Activated CD4-positive, alpha-beta T cell treated with anti-CD3 and anti-CD28 coated beads for 36 hours (primary cell): ENCODE measurements at regions not wholly inside any gene's neighbourhood (a gene's known extent, or its start where the extent isn't known, plus 50 kb on each side); places are given as distances from the start of the nearest gene placed in this dataset.

Source experiments
- ATAC-seq: fragments of 200-7000 bp; cut with Tn5 transposase; one replicate; pipeline ENCODE4 v1.10.0; 2021; ENCODE audit warnings: mild to moderate bottlenecking, moderate library complexity
- CTCF ChIA-PET: fragments of 350-600 bp; sonication (Branson Sonifier 250); formaldehyde crosslinking; loops from one replicate; lab custom pipeline; 2021; ENCODE audit warnings: antibody characterized with exemption; lab: Charles Lee
- POLR2A ChIA-PET: fragments of 350-600 bp; sonication (Branson Sonifier 250); formaldehyde crosslinking; loops from one replicate; lab custom pipeline; 2021; ENCODE audit warnings: antibody characterized with exemption, inconsistent platforms; lab: Charles Lee
- DNase-seq: peaks from one replicate; pipeline ENCODE4 v3.0.0-alpha.2; 2020
- H3K27ac Mint-ChIP-seq: one replicate; pipeline ENCODE4 v1.8.0; 2021; ENCODE audit warnings: mixed read lengths
- H3K27me3 Mint-ChIP-seq: one replicate; pipeline ENCODE4 v1.8.0; 2021; ENCODE audit warnings: mixed read lengths
- H3K36me3 Mint-ChIP-seq: one replicate; pipeline ENCODE4 v1.8.0; 2021; ENCODE audit warnings: low read depth, mixed read lengths
- H3K4me1 Mint-ChIP-seq: one replicate; pipeline ENCODE4 v1.8.0; 2021; ENCODE audit warnings: mixed read lengths
- H3K4me3 Mint-ChIP-seq: one replicate; pipeline ENCODE4 v1.8.0; 2021; ENCODE audit warnings: mild to moderate bottlenecking, moderate library complexity, mixed read lengths
- H3K9me3 Mint-ChIP-seq: one replicate; pipeline ENCODE4 v1.8.0; 2021; ENCODE audit warnings: low read depth, mixed read lengths
- intact Hi-C, 2 experiments: fragments of 100-400 bp; cut with DNase I in 1 of 2; cut with micrococcal nuclease in 1 of 2; formaldehyde crosslinking; loops; one replicate each; pipeline versions ENCODE4 v1.14.2 to v1.15.1; 2022 to 2024; cut with DNase I, micrococcal nuclease

GRCh38 chr13:105273665-105274222 is 1261.7 kb downstream of the EFNB2 start:
- Mint-ChIP-seq H3K9me3 (no peaks in the 10 kb centered on the region), H3K27me3 (peaks cover 2% of the 10 kb centered on the region), H3K4me3 (no peak overlapping the region), H3K36me3 (no peaks in the 10 kb centered on the region), H3K27ac (no peak overlapping the region), H3K4me1 (no peaks in the 10 kb centered on the region)
- ATAC-seq, result no peak
- intact Hi-C loops, result no loop called here
- no peak for DNase-seq
- ChIA-PET CTCF (interaction anchor here (1.0 kb wide), 1 partner anchor 503 kb away, joined by 3 read pairs; no protein-coding TSS in a partner anchor), POLR2A (no interaction called here)

GRCh38 chr13:105272660-105273631 is 1262.5 kb downstream of the EFNB2 start:
- no peak overlapping the region for H3K27ac Mint-ChIP-seq
- ChIA-PET POLR2A (interaction anchor here (0.6 kb wide), 1 partner anchor 971 kb away, joined by 11 read pairs; no protein-coding TSS in a partner anchor), CTCF (interaction anchor here (1.0 kb wide), 1 partner anchor 502 kb away, joined by 3 read pairs; no protein-coding TSS in a partner anchor)
- H3K36me3 Mint-ChIP-seq, result no peaks in the 10 kb centered on the region
- ATAC-seq, result no peak
- H3K9me3 Mint-ChIP-seq, result no peaks in the 10 kb centered on the region
- peaks cover 2% of the 10 kb centered on the region for H3K27me3 Mint-ChIP-seq
- intact Hi-C loops, result no loop called here
- H3K4me3 Mint-ChIP-seq, result no peak overlapping the region
- no peaks in the 10 kb centered on the region for H3K4me1 Mint-ChIP-seq
- no peak for DNase-seq

- no peak overlapping the region for H3K4me3 Mint-ChIP-seq
- H3K27me3 Mint-ChIP-seq, result no peaks in the 10 kb centered on the region
- no peaks in the 10 kb centered on the region for H3K4me1 Mint-ChIP-seq
- DNase-seq (no peak), ATAC-seq (no peak)
- H3K9me3 Mint-ChIP-seq, result no peaks in the 10 kb centered on the region
- intact Hi-C loops, result no loop called here
- CTCF ChIA-PET, result no interaction called here
- no peak overlapping the region for H3K27ac Mint-ChIP-seq
- POLR2A ChIA-PET, result no interaction called here
- H3K36me3 Mint-ChIP-seq, result no peaks in the 10 kb centered on the region
These were observed 1268.8 kb downstream of the EFNB2 start for GRCh38 chr13:105266615-105267014.

GRCh38 chr13:105262579-105262978 is 1272.9 kb downstream of the EFNB2 start:
- ATAC-seq (no peak), DNase-seq (no peak)
- no peak overlapping the region for H3K27ac Mint-ChIP-seq
- ChIA-PET CTCF (no interaction called here), POLR2A (no interaction called here)
- intact Hi-C loops, result no loop called here
- H3K36me3 Mint-ChIP-seq, result no peaks in the 10 kb centered on the region
- no peaks in the 10 kb centered on the region for H3K27me3 Mint-ChIP-seq
- H3K9me3 Mint-ChIP-seq, result no peaks in the 10 kb centered on the region
- no peaks in the 10 kb centered on the region for H3K4me1 Mint-ChIP-seq
- H3K4me3 Mint-ChIP-seq, result no peak overlapping the region

GRCh38 chr13:105259426-105259825 is 1276.0 kb downstream of the EFNB2 start:
- H3K27ac Mint-ChIP-seq, result no peak overlapping the region
- H3K27me3 Mint-ChIP-seq, result no peaks in the 10 kb centered on the region
- no peaks in the 10 kb centered on the region for H3K36me3 Mint-ChIP-seq
- ChIA-PET CTCF (no interaction called here), POLR2A (no interaction called here)
- ATAC-seq (no peak), DNase-seq (no peak)
- H3K9me3 Mint-ChIP-seq, result no peaks in the 10 kb centered on the region
- H3K4me1 Mint-ChIP-seq, result no peaks in the 10 kb centered on the region
- no peak overlapping the region for H3K4me3 Mint-ChIP-seq
- intact Hi-C loops, result no loop called here

GRCh38 chr13:105255472-105255871 is 1280.0 kb downstream of the EFNB2 start:
- Mint-ChIP-seq H3K36me3 (no peaks in the 10 kb centered on the region), H3K9me3 (no peaks in the 10 kb centered on the region), H3K27me3 (no peaks in the 10 kb centered on the region), H3K4me3 (no peak overlapping the region), H3K27ac (no peak overlapping the region), H3K4me1 (no peaks in the 10 kb centered on the region)
- CTCF ChIA-PET, result no interaction called here
- DNase-seq (no peak), ATAC-seq (no peak)
- intact Hi-C loops, result no loop called here
- POLR2A ChIA-PET, result no interaction called here

GRCh38 chr13:105251293-105251692 is 1284.2 kb downstream of the EFNB2 start:
- Mint-ChIP-seq H3K9me3 (no peaks in the 10 kb centered on the region), H3K36me3 (no peaks in the 10 kb centered on the region), H3K27ac (no peak overlapping the region), H3K27me3 (no peaks in the 10 kb centered on the region), H3K4me1 (no peaks in the 10 kb centered on the region), H3K4me3 (no peak overlapping the region)
- DNase-seq, result no peak
- CTCF ChIA-PET, result no interaction called here
- no peak for ATAC-seq
- POLR2A ChIA-PET, result no interaction called here
- intact Hi-C loops, result no loop called here

- no peaks in the 10 kb centered on the region for H3K27me3 Mint-ChIP-seq
- H3K36me3 Mint-ChIP-seq, result no peaks in the 10 kb centered on the region
- H3K4me1 Mint-ChIP-seq, result no peaks in the 10 kb centered on the region
- DNase-seq, result no peak
- no peak overlapping the region for H3K4me3 Mint-ChIP-seq
- ChIA-PET CTCF (no interaction called here), POLR2A (no interaction called here)
- H3K27ac Mint-ChIP-seq, result no peak overlapping the region
- ATAC-seq, result no peak
- intact Hi-C loops, result no loop called here
- no peaks in the 10 kb centered on the region for H3K9me3 Mint-ChIP-seq
These were observed 1287.6 kb downstream of the EFNB2 start for GRCh38 chr13:105247830-105248229.

GRCh38 chr13:105240371-105240770 is 1295.1 kb downstream of the EFNB2 start:
- no peak overlapping the region for H3K4me3 Mint-ChIP-seq
- H3K4me1 Mint-ChIP-seq, result no peaks in the 10 kb centered on the region
- ChIA-PET POLR2A (no interaction called here), CTCF (no interaction called here)
- no peaks in the 10 kb centered on the region for H3K9me3 Mint-ChIP-seq
- intact Hi-C loops, result no loop called here
- no peaks in the 10 kb centered on the region for H3K27me3 Mint-ChIP-seq
- ATAC-seq (no peak), DNase-seq (no peak)
- no peaks in the 10 kb centered on the region for H3K36me3 Mint-ChIP-seq
- no peak overlapping the region for H3K27ac Mint-ChIP-seq

GRCh38 chr13:105232439-105232838 is 1303.0 kb downstream of the EFNB2 start:
- no peak overlapping the region for H3K27ac Mint-ChIP-seq
- DNase-seq (no peak), ATAC-seq (no peak)
- H3K4me3 Mint-ChIP-seq, result no peak overlapping the region
- CTCF ChIA-PET, result no interaction called here
- intact Hi-C loops, result no loop called here
- no peaks in the 10 kb centered on the region for H3K9me3 Mint-ChIP-seq
- POLR2A ChIA-PET, result no interaction called here
- no peaks in the 10 kb centered on the region for H3K36me3 Mint-ChIP-seq
- peaks cover 8% of the 10 kb centered on the region for H3K27me3 Mint-ChIP-seq
- no peaks in the 10 kb centered on the region for H3K4me1 Mint-ChIP-seq

GRCh38 chr13:105232006-105232405 is 1303.5 kb downstream of the EFNB2 start:
- Mint-ChIP-seq H3K9me3 (no peaks in the 10 kb centered on the region), H3K27ac (no peak overlapping the region), H3K4me1 (no peaks in the 10 kb centered on the region), H3K36me3 (no peaks in the 10 kb centered on the region), H3K4me3 (no peak overlapping the region), H3K27me3 (peaks cover 8% of the 10 kb centered on the region)
- DNase-seq, result no peak
- intact Hi-C loops, result no loop called here
- no peak for ATAC-seq
- POLR2A ChIA-PET, result no interaction called here
- CTCF ChIA-PET, result no interaction called here

GRCh38 chr13:105231579-105231978 is 1303.9 kb downstream of the EFNB2 start:
- Mint-ChIP-seq H3K9me3 (no peaks in the 10 kb centered on the region), H3K4me1 (no peaks in the 10 kb centered on the region), H3K27ac (no peak overlapping the region), H3K4me3 (no peak overlapping the region), H3K27me3 (peaks cover 8% of the 10 kb centered on the region), H3K36me3 (no peaks in the 10 kb centered on the region)
- POLR2A ChIA-PET, result no interaction called here
- no peak for DNase-seq
- intact Hi-C loops, result no loop called here
- CTCF ChIA-PET, result no interaction called here
- no peak for ATAC-seq
